Left ventricle myocardium inferior (tissue), 1 donor: ENCODE measurements at regions not wholly inside any gene's neighbourhood (a gene's known extent, or its start where the extent isn't known, plus 50 kb on each side); places are given as distances from the start of the nearest gene placed in this dataset.
A peak's percentile ranks its signal among the peaks of the same experiment; 100 is the strongest.

Experiments
- DNase-seq: peaks from one replicate; pipeline ENCODE4 v3.0.0-alpha.2; 2020
- H3K27ac ChIP-seq: fragments of 200-600 bp; replicated peaks from 2 replicates; pipeline ENCODE4 v1.8.0; 2021
- H3K27me3 ChIP-seq: fragments of 200-600 bp; 2 replicates; pipeline ENCODE4 v1.8.0; 2021; ENCODE audit warnings: low read depth
- H3K36me3 ChIP-seq: fragments of 200-600 bp; 2 replicates; pipeline ENCODE4 v1.8.0; 2021
- H3K4me1 ChIP-seq: fragments of 200-600 bp; 2 replicates; pipeline ENCODE4 v1.8.0; 2021
- H3K4me3 ChIP-seq: fragments of 200-600 bp; 2 replicates; pipeline ENCODE4 v1.8.0; 2021; ENCODE audit warnings: mild to moderate bottlenecking, moderate library complexity
- H3K9me3 ChIP-seq: fragments of 200-600 bp; replicated peaks from 2 replicates; pipeline ENCODE4 v1.8.0; 2021
- intact Hi-C: fragments of 100-400 bp; cut with micrococcal nuclease; formaldehyde crosslinking; loops from one replicate; pipeline ENCODE4 v1.11.0; 2022
- TF ChIP-seq, protein P1 (sequence below): fragments of 200-600 bp; IDR thresholded peaks from 2 replicates; pipeline ENCODE4 v1.8.0; 2021; ENCODE audit warnings: antibody characterized with exemption, mild to moderate bottlenecking, borderline replicate concordance
- donor health status: DM: no; HTN: yes; CAD: no; lungs with severe emphysema.

DNA sequence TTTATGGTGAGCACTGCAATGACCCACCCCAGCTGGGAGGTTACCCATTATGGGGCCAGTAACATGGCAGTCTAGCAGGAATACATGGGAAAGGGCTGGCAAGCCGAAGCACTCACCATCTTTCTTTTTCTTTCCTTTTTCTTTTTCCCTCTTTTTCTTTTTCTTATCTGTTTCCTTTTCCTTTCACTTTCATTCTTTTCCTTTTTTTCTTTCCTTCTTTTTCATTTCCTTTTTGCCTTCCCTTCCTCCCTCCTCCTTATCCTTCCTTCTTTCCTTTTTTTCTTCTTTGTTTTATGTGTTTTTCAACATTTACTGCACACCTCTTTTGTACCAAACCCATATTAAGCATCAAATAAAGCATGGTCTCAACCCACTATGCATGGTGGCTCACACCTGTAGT is 501.1 kb downstream of the MED13L start:
- TF ChIP-seq, protein P1, sequence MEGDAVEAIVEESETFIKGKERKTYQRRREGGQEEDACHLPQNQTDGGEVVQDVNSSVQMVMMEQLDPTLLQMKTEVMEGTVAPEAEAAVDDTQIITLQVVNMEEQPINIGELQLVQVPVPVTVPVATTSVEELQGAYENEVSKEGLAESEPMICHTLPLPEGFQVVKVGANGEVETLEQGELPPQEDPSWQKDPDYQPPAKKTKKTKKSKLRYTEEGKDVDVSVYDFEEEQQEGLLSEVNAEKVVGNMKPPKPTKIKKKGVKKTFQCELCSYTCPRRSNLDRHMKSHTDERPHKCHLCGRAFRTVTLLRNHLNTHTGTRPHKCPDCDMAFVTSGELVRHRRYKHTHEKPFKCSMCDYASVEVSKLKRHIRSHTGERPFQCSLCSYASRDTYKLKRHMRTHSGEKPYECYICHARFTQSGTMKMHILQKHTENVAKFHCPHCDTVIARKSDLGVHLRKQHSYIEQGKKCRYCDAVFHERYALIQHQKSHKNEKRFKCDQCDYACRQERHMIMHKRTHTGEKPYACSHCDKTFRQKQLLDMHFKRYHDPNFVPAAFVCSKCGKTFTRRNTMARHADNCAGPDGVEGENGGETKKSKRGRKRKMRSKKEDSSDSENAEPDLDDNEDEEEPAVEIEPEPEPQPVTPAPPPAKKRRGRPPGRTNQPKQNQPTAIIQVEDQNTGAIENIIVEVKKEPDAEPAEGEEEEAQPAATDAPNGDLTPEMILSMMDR = no peak
- H3K9me3 ChIP-seq = peaks cover 10% of the 10 kb centered on the region

DNA sequence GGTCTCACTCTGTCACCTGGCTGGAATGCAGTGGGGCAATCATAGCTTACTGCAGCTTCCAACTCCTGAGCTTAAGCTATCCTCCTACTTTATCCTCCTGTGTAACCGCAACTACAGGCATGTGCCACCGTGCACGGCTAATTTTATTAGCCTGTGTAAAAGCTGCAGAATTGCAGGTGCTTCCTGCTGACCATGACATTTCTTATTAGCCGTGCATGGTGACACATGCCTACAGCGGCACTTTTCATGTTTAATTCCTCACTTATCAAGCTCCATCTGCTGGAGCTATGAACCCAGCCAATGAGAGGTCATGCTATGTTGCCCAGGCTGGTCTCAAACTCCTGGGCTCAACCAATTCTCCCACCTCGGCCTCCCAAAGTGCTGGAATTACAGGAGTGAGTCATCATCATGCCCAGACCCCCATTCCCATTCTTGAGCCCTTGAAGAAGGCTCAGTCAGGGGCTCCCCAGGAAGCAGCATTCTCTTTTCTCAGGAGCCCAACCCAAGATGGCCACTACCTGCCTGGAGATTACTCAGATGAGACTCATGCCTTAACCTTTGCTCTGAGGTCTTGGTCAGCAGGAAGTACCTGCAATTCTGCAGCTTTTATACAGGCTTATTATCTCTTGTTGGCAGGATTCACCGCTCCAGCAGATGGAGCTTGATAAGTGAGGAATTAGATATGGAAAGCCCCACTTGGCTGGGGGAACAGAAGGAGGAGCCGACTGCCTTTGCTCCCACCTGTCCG is 503.2 kb downstream of the MED13L start:
- Histone ChIP-seq H3K4me1 (no peaks in the 10 kb centered on the region), H3K36me3 (no peaks in the 10 kb centered on the region), H3K9me3 (peaks cover 10% of the 10 kb centered on the region), H3K27me3 (peaks cover 6% of the 10 kb centered on the region), H3K27ac (no peak overlapping the region), H3K4me3 (no peak overlapping the region)
- intact Hi-C loops = no loop called here
- TF ChIP-seq, protein P1 = no peak
- no peak for DNase-seq

More for the DNA sequence above, 501.1 kb downstream of the MED13L start:
- H3K4me3 ChIP-seq = no peak overlapping the region
- no peaks in the 10 kb centered on the region for H3K4me1 ChIP-seq
- H3K27ac ChIP-seq = no peak overlapping the region
- H3K27me3 ChIP-seq = peaks cover 6% of the 10 kb centered on the region
- intact Hi-C loops = no loop called here
- no peaks in the 10 kb centered on the region for H3K36me3 ChIP-seq
- no peak for DNase-seq

DNA sequence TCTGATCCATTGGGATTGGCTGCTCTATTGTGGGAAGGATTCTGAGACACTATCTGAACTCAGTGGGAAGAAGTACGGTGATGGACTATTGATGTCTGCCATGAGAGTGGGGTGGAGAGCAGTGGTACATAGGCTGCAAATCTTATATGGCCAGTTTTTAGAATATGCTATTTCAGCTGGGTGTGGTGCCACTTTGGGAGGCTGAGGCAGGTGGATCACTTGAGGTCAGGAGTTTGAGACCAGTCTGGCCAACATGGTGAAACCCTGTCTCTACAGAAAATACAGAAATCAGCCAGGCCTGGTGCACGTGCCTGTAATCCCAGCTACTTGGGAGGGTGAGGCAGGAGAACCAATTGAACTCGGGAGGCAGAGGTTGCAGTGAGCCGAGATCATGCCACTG is 505.9 kb downstream of the MED13L start:
- Histone ChIP-seq H3K36me3 (no peaks in the 10 kb centered on the region), H3K27me3 (peaks cover 19% of the 10 kb centered on the region), H3K4me3 (no peak overlapping the region), H3K4me1 (no peaks in the 10 kb centered on the region), H3K9me3 (peaks cover 10% of the 10 kb centered on the region), H3K27ac (no peak overlapping the region)
- TF ChIP-seq, protein P1 = no peak
- intact Hi-C loops = no loop called here
- DNase-seq = no peak

DNA sequence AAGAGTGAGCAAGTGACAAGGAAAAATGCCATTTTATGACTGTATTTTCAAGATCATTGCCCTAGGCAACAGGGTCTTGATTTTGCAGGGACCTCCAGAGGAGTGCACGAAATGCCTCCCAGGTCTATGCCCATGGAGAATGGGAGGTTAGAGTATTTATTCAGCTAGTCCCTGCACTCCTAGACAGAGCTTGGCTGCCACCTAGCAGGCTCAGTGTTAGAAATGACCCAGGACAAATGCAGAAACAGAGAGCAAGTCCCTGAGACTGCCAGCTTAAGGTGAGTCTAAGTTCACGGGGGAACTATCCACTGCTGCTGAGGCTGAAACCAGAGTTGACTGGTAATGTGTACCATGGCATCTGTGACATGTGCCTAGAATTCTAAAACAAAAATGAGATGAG is 506.4 kb downstream of the MED13L start:
- TF ChIP-seq, protein P1 = peak; percentile 47
- Histone ChIP-seq H3K36me3 (no peaks in the 10 kb centered on the region), H3K4me3 (no peak overlapping the region), H3K27me3 (peaks cover 24% of the 10 kb centered on the region), H3K4me1 (no peaks in the 10 kb centered on the region), H3K9me3 (peaks cover 10% of the 10 kb centered on the region), H3K27ac (no peak overlapping the region)
- intact Hi-C loops = no loop called here
- DNase-seq = no peak

DNA sequence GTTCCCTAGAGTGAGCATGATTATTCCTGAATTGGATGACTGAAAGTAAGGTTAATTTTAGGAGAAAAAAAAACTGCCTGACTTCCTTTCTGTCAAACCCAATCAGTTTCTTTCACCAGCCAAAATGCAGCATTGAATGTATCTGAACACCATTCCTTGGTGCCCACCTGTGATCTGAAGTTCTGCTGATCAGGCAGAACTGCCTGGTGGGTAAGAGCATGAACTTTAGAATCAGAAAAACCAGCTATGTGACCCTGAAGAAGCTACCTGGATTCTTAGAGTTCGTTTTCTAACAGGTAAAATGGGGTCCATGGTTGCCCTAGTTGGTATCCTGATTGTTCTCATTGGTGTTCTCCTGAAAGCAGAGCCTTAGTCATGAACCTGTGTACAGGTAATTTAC is 506.9 kb downstream of the MED13L start:
- no peaks in the 10 kb centered on the region for H3K36me3 ChIP-seq
- no peaks in the 10 kb centered on the region for H3K4me1 ChIP-seq
- intact Hi-C loops = no loop called here
- DNase-seq = no peak
- TF ChIP-seq, protein P1 = no peak
- H3K27me3 ChIP-seq = peaks cover 26% of the 10 kb centered on the region
- no peak overlapping the region for H3K4me3 ChIP-seq
- no peak overlapping the region for H3K27ac ChIP-seq
- H3K9me3 ChIP-seq = peaks cover 6% of the 10 kb centered on the region
